GM18909 (cell line): ENCODE measurements at regions not wholly inside any gene's neighbourhood (a gene's known extent, or its start where the extent isn't known, plus 50 kb on each side); places are given as distances from the start of the nearest gene placed in this dataset.
"Not testable (repeated sequence)": the region's sequence is repeated elsewhere in the genome, so short reads cannot be mapped to it uniquely, and the experiment has no call there.

ENCODE experiments used
- ATAC-seq: cut with Tn5 transposase; IDR thresholded peaks from one replicate; pipeline ENCODE4 v1.9.1; 2021; ENCODE audit warnings: mild to moderate bottlenecking; ENCODE audit not compliant: unreplicated experiment, poor library complexity

DNA sequence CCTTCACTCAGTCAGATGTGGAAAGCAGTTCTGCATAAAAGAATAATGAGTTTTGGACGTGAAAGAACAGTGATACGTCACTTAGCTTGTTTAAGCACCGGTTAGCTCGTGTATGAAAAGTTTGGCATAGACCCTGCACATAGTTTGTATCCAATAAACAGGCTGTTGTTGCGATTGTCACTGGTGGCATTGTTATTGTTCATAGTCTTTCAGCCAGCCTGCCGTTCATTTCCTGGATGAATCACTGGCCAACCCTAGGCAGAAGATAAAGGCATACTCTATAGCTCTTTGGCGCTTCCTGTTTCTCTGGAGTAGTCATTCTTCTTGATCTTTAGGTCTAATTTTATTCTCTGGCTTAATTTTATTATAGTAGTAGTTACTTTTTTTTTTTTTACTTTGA is 57.8 kb upstream of the ANKRD30A start:
- ATAC-seq: no peak

- ATAC-seq: not testable (repeated sequence)
Measured at GRCh38 chr10:37062296-37062695, 63.1 kb upstream of the ANKRD30A start.

DNA sequence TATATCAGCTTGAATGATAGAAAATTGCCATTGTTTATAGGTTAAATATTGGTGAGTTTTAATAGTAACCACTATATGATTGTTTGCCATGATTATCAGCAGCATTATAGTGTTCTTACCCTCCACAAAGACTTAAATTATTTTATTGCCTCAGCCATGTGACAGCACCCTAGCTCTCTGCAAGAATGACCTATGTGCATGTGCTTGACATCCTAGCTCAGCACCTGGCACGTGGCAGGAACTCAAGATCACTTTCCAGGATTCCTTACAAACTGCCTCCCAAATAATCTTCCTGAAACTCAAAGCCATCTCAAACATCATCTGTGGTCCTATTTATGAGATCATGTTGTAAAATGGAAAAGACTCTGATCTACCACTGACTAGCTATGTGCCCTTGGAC is 68.1 kb upstream of the ANKRD30A start:
- ATAC-seq: no peak

DNA sequence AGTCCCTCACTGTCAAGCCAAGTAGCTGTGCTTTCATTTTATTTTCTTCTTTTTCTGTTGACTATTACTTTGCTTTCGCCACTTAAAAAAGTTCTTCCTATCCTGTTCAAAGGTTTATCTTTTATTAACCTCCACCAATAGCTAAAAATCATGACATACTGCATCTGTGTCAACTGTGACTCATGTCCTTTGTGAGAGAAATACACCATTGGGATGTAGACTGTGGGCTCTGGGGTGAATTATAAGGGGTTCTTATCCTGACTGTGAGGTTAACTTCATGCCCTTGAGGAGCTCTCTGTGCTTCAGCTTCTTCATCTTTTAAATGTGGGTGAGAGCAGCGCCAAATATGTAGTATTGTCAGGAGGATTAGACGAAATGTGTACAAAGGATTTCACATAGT is 71.9 kb upstream of the ANKRD30A start:
- ATAC-seq: no peak

DNA sequence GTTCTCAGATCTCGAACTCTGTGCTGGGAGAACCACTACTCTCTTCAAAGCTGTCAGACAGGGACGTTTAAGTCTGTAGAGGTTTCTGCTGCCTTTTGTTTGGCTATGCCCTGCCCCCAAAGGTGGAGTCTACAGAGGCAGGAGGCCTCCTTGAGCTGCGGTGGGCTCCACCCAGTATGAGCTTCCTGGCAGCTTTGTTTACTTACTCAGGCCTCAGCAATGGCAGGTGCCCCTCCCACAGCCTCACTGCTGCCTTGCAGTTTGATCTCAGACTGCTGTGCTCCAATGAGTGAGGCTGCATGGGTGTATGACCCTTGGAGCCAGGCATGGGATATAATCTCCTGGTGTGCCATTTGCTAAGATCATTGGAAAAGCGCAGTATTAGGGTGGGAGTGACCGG is 75.4 kb upstream of the ANKRD30A start:
- not testable (repeated sequence) for ATAC-seq

DNA sequence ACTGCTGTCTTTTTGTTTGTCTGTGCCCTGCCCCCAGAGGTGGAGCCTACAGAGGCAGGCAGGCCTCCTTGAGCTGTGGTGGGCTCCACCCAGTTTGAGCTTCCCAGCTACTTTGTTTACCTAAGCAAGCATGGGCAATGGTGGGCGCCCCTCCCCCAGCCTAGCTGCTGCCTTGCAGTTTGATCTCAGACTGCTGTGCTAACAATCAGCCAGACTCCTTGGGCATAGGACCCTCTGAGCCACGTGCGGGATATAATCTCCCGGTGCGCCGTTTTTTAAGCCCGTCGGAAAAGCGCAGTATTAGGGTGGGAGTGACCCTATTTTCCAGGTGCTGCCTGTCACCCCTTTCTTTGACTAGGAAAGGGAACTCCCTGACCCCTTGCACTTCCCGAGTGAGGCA is 81.1 kb upstream of the ANKRD30A start:
- not testable (repeated sequence) for ATAC-seq

DNA sequence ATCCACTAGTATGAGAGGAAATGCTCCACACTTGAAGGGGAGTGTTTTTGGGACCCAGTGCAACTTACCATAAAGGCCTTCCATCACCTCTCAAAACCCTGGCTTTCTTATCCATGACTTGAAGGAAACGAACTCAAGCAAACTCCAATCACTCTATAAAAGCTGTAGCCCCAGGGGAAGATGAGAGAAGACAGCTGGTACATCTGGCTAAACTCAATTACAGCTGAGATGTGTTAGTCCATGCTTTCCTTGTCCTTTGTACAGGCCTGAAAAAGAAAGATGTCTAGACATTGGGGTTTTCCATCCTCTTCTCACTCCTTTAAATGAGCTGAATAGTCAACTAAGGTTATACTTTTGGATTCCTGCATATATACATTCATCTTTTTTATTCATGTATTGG is 89.5 kb upstream of the ANKRD30A start:
- ATAC-seq: no peak

- ATAC-seq: no peak
Measured at GRCh38 chr10:37015498-37015897, 109.9 kb upstream of the ANKRD30A start.

GRCh38 chr10:37010741-37011140 is 114.7 kb upstream of the ANKRD30A start:
- no peak for ATAC-seq

DNA sequence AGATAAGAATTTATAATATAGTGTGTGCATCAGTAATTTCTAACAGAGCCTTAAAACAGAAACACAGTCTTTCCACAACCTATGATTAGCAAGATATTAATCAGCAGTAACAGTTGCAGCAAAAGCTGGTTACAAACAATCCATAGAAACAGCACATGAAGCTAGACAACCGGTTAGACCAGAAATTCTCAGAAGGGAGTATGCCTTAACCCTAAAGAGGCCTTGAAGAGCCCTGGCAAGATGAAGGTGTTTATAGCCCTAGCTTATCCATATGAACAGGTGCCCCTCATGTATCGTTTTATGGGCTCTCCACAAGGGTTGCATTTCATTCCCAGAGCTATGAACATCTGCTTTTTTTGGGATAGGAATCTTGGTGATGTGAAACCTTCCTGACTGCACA is 117.1 kb upstream of the ANKRD30A start:
- ATAC-seq: not testable (repeated sequence)

- ATAC-seq: no peak
Measured at GRCh38 chr10:37003126-37003525, 122.3 kb upstream of the ANKRD30A start.

DNA sequence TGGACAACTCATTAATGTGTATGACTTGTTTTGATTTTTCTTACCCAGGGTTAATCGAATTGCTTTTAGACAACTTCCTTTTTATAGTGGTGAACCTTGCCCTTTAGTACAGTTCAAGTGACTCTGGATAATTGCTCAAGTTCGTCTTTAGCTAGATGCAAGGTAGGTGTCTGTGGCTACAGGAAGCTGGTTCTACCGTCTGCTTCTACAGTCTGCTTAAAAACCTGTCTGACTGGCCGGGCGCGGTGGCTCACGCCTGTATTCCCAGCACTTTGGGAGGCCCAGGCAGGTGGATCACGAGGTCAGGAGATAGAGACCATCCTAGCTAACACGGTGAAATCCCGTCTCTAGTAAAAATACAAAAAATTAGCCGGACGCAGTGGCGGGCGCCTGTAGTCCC is 129.6 kb upstream of the ANKRD30A start:
- ATAC-seq: not testable (repeated sequence)

DNA sequence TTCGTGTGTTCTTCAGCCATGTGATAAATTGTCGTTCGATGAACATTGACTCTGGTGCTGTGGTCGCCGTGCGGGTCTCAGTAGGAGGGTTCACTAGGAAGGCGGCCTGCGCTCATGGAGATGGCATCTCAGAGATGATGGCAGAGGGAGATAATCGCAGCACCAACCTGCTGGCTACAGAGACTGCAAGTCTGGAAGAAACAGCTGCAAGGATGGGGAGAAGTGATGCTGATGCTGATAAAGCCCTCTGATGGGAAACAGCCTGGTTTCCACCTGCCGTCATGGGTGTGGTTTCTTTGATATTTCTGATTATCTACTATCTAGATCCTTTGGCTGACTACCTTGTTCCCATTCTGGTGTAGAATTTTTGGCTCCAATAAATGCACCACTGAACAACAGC is 130.5 kb upstream of the ANKRD30A start:
- no peak for ATAC-seq

DNA sequence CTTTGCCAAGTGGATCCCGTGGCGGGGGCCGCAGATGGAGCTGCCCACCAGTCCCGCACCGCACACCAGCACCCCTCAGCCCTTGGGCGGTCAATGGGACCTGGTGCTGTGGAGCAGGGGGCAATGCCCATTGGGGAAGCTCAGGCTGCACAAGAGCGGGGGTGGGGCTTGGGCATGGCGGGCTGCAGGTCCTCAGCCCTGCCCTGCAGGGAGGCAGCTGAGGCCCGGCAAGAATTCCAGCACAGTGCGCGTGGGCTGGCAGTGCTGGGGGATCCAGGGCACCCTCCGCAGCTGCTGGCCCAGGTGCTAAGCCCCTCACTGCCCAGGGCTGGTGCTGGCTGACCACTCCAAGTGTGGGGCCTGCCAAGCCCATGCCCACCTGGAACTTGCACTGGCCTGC is 136.2 kb upstream of the ANKRD30A start:
- no peak for ATAC-seq

DNA sequence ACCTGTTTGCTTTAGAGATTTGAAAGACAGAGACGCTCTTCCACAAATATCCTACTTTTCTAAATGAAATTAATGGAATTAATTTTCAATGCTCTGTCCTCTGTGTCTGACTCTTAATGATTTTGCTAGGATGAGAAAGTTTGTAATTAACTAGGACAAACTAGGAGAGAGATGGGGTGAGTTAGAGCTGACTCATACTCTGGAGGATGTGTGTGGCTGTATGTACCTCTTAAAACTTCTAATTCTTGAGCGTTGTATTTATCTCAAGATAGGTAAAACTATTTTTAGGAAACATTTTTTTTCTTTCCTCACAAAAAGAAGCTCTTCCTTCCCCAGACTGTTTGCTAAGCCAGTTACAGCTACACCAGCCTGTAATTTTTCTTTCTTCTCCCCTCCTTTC is 178.8 kb upstream of the ANKRD30A start:
- ATAC-seq: no peak

DNA sequence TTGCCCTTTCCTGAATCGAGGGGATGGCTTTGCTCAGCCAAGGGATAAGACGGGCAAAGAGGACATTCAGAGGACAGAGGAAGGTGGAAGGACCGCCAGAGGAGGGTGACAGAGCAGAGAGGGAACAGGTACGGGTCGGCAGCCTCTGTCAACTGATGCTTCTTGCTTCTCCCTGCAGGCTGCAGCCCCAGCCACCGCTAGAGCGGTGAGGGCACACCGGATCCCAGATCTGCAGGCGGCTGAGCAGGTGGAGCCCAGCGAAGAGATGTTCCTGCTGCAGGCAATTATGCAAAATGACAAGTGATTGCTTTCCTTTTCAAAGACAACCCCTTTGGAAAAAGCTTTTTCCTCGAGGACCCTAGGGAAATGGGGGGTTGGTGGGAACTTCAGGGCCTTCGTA is 181.9 kb upstream of the ANKRD30A start:
- no peak for ATAC-seq

DNA sequence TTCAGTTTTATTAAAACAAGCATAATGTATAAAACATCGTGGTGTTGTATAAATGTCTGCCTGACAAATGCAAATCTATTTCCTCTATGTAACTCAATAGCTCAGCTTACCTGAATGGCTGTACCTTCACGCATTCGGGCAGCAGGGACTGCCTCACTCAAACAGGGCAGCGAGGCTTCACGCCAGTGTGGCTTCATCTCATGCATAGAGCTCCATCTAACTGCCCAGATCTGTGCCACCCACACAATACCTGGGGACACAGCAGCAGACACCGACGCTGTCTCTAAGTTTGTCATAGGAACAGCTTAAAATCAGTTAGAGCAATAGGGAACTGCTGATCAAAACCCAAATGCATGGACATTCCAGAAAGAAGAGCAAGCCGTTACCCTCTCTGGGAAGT is 182.8 kb upstream of the ANKRD30A start:
- no peak for ATAC-seq

DNA sequence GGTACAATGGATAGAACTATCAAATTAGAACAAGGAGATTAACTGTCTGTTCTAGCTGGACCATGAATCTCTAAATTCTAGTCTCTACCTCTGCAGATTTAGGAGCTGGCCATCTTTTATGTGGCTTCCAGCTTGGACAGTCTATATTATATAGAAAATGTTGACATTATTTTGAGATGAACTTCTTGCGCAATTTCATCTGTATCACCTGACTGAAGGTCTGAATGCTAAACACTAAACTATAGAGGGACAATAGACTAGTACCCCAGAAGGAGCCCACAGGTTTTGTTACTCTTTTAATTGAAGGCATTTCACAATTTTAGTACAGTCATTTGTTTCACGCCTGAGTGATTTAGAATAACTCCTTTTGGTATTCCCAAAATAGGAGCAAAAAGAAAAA is 222.4 kb upstream of the ANKRD30A start:
- no peak for ATAC-seq

DNA sequence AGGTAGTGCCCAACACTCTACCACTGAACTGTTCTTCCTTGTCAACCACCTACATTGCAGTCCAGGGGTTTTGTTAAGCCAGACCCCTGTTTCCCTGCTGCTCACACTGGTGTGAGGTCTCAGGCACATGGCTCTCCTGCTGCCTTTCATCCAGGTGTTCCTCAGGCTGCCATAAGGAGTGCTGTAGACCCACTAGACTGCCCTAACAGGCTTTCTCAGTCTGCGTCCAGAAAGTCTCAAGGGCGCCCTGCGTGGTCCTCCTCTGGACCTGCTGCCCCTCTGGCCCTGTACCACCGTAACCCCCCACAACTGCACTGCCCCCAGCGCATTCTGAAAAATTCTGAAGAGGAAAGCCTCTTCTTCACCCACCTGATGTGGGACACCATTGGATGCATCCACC is 225.7 kb upstream of the ANKRD30A start:
- ATAC-seq: no peak

GRCh38 chr10:36888925-36889573 is 236.3 kb upstream of the ANKRD30A start:
- ATAC-seq: peak; percentile 88

- no peak for ATAC-seq
Measured at GRCh38 chr10:36886303-36886891, 239.0 kb upstream of the ANKRD30A start.

DNA sequence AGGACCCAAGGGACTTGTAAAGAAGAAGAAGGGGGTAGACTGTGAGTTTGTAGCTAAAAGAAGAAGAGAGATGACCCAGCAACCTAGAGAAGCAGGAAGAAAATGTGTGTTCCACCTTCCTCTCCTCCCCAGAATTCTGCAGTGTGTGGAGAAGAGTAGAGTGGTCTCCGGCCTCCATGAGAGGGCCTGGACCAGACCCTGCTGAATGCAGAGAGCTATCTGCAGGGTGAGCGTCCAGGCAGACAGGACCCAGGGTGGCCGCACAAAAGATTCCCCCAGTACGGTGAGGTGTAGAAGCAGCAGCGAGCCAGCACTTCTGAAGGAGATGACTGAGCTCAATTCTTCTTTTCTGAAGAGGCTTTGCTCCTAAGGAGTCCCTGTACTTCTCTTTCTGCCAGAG is 239.7 kb upstream of the ANKRD30A start:
- no peak for ATAC-seq
